HL-60/S4 treated with retinoic acid at 250 ng/mL for 4 days and 3 days (cell line): ENCODE measurements at regions not wholly inside any gene's neighbourhood (a gene's known extent, or its start where the extent isn't known, plus 50 kb on each side); places are given as distances from the start of the nearest gene placed in this dataset.

Experiments used
- in situ Hi-C: fragments of 300-500 bp; cut with MboI; formaldehyde crosslinking; loops from 2 replicates; pipeline ENCODE4 v1.7.0; 2022; ENCODE audit warnings: low sequenced_read_pairs

DNA sequence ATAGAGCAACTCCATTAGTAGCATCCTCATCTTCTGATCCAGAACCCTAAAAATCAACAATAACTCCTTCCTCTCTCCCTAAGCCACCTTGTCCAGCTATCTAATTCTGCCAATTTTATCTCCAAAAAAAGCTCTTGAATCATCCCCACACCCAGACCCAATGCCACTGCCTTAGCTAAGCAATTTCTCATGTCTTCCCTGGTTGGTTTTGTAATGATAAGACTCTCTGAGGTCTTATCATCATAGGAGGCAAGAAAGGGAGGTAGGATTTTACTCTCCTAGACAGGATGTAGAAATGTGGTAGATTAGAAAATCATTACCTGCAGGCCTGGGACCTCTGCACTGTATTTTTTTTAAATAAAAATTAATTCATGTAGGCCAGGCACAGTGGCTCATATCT is 283.5 kb upstream of the NEBL start:
- in situ Hi-C loops, result no loop called here

DNA sequence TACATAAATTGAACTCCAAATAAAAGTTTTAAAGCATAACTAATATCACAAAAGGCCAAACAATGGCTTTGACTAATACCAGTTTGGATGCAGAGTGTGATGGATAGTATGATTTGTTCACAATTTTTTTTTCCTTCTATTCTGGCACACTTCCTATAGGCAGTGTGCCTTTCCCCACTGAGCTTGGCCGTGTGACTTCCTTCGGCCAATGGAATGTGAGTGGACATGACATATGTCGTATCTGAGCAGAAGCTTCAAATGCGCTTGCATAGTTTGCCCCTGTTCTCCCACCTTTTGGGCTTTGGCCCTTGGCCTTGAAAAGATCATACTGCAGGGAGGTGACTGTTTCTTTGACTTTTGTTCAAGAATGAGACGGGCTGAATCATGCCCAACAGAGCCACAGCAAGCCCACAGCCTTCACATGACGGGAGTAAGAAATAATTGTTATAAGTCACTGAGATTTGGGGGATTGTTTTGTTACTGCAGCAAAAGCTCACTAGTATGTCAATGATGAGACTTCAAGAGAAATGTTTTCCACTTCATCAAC is 279.9 kb upstream of the NEBL start:
- in situ Hi-C loops, result no loop called here

GRCh38 chr10:21175797-21176196 is 278.7 kb upstream of the NEBL start:
- in situ Hi-C loops, result no loop called here

DNA sequence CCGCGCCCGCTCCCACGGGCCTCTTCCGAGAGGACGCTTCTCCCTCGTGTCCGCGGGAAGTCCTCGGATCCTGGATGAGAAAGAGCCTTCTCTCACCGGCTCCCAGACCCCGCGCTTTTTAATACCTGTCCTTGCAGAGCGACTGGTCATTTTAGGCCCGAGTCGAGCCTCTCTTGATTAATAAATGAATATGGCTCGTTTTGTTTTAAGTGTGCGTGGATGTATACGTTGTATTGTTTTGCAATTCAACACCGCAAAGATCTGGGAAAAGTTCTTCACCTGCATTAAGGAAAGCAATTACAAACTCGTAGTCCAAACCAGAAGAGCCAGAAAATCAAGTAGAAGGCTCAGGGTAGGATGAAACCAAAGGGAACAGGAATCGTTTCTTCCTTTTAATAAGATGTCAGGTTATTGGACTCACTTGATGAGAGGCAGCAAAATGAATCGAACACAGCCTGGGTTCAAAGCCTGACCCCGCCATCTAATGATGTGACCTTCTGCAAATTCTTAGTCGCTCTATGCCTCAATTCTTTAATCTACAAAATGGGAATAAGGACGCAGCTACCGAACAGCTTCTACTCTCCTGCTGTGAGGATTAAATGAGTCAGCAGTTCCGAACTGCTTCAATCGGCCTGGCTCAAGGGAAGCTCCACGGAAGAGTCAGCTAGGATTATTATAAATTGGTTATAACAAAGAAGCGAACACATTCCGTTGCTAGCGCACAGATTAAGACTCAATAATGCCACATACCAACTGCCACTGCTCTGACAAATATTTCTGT is 277.8 kb upstream of the NEBL start:
- in situ Hi-C loops, result no loop called here

DNA sequence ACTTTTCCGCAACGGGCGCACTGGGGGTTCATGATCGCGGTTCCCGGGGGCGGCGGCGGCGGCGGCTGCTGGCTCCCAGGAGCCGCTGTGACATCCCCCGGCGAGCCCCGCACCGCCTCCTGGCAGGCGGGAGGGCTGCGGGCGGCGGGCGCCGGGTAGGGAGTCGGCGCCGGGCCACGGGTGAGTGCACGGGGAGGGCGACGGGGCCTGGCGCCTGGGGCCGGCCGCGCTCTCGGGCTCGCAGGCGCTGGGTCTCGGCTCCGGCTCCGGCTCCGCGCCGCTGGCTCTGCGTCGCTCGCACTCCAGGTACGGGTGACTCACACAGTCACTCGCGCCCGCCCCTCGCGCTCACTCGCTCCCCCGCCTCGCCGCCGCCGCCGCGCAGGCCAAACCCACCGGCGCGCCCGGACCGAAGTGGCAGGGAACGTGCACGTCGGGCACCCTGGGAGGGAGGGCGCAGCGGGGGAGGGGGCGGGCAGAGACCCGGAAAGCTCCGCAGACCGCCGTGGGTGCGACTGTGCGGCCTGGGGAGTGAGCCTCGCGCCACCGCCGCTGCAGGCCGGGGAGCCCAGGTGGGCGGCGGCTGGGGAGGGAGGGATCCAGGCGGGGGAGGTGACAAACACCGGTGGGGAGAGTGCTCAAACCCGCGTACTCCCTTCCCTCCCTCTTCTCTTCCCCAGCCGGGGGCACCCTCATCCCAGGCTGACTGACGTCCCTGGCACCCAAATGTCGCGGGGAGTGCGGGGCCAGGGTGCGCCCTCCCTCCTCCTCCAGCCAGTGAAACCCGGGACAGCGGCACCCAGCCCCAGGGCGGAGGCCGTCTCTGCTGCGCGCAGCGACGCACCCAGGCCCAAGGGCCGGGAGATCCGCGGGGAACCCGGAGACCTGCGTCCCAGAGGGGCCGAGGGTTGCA is 276.9 kb upstream of the NEBL start:
- in situ Hi-C loops, result no loop called here

GRCh38 chr10:21172930-21173801 is 276.1 kb upstream of the NEBL start:
- in situ Hi-C loops, result no loop called here

- in situ Hi-C loops, result no loop called here
These were observed 275.4 kb upstream of the NEBL start for GRCh38 chr10:21172542-21172929.

DNA sequence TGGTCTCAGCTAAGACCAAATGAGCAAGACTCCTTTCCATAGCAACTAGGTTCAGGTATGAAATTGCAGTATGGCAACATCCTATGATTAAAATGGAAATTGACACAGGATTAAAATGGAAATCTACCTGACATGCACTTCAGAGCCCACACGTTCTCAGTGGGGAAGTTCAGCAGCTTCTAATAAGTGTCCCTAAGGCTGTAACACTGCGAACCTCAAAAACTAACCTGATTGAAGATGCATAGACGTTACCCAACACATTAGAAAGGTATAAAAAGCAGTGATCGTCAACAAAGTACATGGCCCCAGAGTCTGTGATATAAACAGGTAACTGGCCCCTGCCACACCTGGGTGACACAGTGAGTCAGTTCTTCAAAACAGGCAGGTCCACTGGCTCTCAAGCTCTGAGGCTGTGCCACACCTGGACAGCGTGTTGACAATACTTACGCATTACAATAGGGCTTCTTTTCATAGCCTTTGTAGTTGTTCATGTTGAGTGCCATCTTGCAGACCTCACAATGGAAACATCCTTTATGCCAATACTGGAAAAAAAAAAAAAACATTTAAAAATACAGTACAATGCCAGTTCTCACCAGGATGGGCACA is 274.9 kb upstream of the NEBL start:
- in situ Hi-C loops, result no loop called here

DNA sequence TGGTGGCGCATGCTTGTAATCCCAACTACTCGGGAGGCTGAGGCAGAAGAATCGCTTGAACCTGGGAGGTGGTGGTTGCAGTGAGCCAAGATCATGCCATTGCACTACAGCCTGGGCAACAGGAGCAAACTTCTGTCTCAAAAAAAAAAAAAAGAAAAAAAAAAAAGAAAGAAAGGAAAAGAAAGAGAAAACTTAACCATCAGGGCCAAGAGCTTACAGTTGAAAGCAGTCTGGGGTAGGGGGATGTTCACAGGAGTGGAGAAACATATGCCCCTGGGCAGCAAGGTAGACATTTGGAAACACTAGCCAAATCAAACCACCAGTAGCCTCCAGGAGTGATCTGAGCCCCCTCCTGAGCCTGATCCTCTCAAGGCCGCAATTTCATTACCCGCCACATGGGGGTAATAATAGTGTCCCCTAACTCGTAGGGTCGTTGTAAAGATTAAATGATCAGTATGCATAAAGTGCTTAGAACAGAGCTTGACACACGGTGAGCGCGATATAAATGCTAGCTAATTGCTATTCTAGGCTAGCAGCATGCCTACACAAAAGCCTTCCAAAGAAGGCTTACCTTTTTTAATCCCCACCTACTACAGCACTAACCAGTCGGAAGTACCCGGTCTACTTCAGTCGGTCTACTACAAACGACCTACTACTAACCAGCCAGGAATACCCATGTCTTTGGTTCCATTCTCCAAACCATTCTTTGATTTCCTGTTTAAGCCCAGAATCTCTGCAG is 274.3 kb upstream of the NEBL start:
- in situ Hi-C loops, result no loop called here

DNA sequence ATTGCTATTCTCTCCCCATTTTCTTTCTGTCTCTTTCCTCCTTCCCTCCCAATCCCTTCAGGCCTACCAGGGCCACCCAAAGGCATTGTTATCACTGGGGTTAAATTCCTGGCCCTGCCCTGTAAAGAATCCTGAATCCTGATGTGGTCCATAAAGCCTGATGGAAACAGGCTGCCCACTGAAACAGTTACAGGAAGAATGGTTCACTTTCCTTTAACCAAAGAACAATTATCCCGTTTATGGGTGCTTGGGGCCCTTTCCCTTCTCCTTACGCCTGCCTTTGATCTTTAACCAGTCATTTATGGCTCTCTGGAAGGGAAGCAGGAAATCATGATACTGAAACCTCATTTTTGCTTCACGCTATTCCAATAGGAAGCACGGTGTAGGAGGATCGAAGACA is 273.1 kb upstream of the NEBL start:
- in situ Hi-C loops, result no loop called here

- in situ Hi-C loops, result no loop called here
These were observed 272.2 kb upstream of the NEBL start for GRCh38 chr10:21169271-21169670.

GRCh38 chr10:21167288-21168010 is 270.3 kb upstream of the NEBL start:
- in situ Hi-C loops, result no loop called here

DNA sequence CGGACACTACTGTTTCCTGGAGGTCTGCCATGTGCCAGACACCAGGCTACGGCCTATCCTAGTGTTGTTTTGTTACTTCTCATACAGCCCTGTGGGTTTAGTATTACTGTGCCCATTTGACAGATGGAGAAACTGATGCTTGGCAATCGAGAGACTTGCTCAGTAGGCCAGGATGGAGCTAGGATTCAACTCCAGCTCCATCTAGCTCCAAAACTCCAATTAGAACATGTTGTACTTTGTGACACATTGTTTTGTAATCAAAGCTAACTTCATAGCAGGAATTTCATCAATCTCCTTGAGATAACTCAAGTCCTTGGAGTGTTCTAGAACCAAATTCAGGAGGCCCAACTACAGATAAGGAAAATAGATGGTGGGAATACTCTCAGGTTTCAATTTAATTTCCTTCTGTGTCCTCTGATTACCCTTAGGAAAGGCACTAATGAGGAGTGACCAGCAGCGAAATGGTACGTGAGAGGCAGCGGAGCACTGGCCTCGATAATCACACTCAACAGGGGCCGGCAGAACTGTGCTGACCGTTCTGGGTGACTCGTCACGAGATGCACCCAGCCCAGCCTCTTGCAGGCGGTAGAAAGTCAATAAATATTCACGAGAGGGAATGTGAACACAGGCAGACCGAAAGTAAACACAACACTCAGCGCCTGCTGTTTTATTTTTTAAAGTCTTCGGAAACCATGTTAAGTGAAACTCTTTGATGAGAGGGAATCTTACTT is 269.6 kb upstream of the NEBL start:
- in situ Hi-C loops, result no loop called here

- in situ Hi-C loops, result no loop called here
These were observed 268.4 kb upstream of the NEBL start for GRCh38 chr10:21165489-21165888.

DNA sequence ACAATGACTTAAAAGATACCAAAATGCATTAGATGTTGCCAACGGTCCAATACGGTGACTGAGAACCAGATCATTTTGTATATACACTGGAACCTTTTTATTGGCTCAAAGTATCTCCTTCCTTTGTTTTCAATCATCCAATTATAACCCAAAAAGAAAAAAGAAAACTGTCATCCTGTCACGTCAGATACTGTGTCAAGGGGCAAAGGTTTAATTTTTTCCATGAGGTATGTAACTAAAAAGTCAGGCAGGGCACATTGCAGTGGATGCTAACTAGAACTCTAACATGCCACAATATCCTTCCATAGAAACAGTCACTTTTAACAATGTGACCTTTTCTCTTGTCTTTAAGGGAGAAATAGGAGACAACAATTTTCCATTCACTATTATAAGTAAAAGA is 267.6 kb upstream of the NEBL start:
- in situ Hi-C loops, result no loop called here

- in situ Hi-C loops, result no loop called here
These were observed 265.8 kb upstream of the NEBL start for GRCh38 chr10:21162948-21163347.

GRCh38 chr10:21161647-21162046 is 264.5 kb upstream of the NEBL start:
- in situ Hi-C loops, result no loop called here

DNA sequence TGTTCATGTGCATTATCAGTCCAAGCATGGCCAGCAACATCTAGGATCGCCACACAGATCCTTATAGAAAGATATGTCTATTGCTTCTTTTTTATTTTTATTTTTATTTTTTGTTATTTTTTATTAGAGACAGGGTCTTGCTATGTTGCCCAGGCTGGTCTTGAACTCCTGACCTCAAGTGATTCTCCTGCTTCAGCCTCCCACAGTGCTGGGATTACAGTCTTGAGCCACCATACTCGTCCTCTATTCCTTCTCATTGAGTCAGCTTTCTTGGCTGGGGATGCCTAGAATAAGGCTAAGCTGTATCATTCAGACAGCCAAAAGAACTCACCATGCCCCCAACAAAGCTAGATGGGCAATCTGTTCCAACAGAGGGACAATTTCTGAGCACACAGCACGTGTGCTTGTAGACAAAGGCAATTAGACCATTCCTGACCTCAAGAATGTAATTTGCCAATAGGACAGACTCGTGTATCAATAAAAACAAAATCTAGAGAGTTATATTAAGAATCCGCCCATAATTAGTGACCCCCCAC is 264.0 kb upstream of the NEBL start:
- in situ Hi-C loops, result no loop called here
